Frontal cortex (tissue), 3 donors: ENCODE measurements at regions not wholly inside any gene's neighbourhood (a gene's known extent, or its start where the extent isn't known, plus 50 kb on each side); places are given as distances from the start of the nearest gene placed in this dataset.

Experiments
- DNase-seq, 2 donors: peaks; one replicate each; pipeline ENCODE4 v3.0.0; 2012; ENCODE audit warnings: low spot score in 2 of 2
- FAIRE-seq: peaks from 2 replicates; lab custom pipeline; 2012; peaks lifted over from hg19 to GRCh38; lab: Jason Lieb, UNC
- donor health status: control.
- donor health status: control.
- donor health status: control.

DNA sequence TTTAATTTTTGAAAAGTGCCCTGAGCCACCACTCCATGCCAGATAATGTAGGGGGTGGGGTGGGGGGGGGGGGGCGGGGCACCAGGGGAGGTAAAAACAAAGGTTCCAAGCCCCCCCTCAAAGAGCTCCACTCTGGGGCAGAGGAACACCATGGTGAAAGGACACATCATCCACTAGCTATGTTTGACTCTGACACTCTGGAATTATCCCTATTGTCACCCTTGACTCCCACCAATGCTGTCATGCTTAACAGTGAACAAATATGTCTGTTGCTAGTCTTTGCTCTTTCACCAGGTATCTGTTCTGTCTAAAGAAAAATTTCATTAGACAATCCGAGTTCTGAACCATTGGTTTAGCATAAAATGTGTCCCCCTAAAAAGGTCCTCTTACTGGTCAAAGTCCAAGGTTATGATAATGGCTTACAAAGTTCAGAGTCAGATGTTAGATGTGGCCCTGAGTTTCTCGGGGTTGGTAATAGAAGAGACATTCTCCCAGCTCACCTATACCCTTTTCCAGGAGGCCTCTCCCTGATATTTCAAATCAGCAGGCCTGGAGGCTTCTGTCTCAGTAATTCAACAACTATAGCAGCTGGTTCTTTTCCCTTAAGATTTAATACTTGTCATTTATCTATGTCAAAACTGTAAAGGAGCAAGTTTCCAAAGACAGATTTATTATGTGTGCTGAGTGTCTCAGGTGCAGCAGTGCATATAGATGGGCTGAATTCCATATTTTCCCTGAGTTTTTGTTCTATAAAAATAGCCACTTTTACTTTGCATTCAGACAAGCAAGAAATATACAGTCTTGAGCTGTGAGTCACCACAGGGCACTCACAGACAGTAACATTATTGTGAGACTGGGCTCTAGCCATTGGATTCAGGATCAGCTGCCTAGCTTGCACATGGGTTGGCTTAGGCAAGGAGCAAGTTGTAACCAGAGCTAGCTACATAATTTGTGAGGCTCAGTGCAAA lies 174.1 kb downstream of the CSNK2A3 start:
- FAIRE-seq, result peak; percentile 73
- DNase-seq, result peak; percentile 10 to 67

DNA sequence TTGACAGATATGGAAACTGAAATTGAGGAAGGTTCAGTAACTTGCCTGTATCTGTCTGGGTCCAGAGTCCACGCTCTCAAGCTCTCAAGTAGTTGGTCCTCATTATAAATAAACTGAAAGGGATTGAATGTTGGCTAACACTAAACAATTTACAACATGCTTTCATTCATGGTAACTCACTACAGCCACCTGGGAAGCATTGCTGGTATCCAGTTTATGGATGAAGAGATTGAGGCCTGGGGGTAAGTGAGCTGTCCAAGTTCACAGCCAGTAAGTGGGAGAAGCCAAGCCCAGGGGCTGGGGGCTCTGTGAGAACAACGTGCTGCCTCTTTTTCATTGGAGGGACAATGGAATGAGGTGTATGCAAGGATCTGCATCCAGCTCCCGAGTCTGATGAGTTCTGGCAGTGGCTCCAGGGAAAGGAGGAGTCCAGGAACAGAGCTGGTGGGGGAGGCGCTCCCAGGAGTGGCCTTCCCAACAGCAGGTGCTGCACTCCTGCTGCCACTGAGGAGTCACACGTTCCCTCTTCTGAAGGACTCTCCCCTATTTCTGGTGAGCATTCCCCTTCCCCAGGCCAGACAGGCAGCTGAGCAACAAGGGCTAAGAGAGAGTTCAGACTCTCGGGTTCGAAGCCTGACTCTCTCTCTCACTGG lies 175.8 kb downstream of the CSNK2A3 start:
- no peak for DNase-seq
- FAIRE-seq, result no peak

DNA sequence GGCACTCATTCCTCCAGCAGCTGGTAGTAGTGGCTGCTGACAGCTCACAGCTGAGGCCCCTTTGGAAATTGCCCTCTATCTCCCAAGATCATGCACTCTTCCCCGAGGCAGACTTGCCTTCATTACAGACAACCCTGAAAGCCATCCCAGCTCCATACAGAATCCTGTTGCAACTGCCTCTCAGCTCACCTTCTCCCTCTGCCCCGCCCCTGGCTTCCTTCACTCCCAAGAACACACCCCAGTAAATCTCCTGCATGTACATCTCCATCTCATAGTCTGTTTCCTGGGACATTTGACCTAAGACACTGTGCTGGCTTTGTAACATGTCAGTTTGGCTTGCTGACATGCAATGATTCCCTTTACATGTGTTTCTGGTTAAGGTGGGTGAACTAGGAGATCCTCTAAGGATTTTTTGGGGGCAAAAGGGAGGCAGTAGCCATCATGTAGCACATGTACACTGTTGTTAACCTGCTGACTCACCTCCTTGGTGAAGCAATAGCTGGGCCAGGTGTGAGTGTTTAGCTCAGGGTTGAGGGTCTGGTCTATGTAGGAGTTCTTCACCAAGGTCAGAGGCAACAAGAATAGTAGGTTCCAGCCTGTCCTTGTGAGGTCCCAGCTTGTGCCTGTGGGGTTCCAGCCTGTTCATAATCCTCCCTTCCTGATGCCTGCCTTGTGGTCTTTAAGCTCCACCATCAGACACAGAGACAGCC lies 179.6 kb downstream of the CSNK2A3 start:
- FAIRE-seq (no peak), DNase-seq (no peak)

DNA sequence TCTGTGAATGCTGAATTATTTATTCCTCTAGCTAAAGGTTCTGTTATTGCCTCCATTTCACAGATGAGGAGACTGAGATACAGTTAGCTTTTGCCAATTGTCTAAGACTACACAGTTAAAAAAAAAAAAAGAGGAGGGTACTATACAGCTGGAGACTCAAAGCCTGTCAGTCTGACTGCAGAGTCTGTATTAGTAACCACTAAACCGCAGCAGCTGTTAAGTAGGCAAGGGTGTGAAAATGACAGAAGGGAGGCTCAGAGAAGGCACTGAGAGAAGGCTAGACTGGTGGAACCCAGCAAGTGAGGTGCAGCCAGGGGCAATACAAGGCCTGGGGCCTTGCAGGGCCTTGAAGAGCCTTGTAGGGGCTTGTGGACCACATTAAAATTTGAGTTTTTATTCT lies 181.2 kb downstream of the CSNK2A3 start:
- no peak for FAIRE-seq
- DNase-seq, result no peak

DNA sequence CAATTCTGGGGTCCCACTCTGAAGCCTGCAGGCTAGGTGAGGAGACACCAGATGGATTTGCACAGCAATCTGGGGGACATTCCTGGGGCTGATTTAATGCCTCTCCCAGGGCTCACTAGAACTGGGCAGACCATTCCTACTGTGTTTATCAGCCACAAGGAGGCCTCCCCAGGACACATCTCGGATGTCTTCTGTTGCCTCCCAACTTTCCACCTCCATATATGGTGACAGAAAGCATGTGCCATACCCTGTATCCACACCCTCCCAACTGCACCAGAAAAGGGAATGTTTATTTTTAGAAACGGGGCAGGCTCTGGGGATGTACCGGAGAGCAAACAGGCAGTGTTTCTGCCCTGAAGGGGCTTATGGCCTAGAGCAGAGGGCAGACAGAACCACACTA lies 181.8 kb downstream of the CSNK2A3 start:
- DNase-seq, result no peak
- FAIRE-seq, result no peak

DNA sequence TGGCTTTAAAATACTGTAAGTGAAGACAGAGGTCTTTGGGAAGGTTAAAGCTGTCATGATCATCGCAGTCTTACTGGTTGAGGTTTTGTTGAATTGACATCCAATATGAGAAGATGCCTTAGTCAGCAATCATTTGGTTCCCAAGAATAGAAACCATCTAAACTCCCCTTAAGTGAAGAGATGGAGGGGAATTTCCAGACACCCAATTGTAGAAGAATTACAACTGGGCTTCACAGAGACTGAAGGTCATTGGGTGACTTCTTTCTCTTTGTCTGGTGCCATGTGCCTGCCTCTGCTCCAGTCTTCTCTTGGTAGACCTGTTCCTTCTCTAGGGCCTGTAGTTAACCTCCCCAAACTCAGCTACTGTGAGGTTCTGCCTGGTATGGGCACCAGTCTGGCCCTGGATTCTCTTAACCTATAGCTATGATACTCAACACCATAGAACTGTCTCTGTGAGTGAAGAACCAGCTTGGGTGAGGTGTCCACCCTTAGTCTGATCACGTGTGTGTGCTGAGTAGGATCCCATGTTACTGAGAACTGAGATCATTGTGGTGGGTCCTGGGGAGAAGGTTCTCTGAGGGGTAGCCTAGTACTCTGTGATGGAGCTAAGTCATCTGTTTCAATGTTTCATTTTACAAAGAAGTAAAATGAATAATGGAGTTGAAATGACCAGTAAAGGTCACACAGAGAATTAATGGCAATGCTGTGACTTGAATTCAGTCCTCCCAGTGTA lies 182.5 kb downstream of the CSNK2A3 start:
- DNase-seq (no peak), FAIRE-seq (no peak)

DNA sequence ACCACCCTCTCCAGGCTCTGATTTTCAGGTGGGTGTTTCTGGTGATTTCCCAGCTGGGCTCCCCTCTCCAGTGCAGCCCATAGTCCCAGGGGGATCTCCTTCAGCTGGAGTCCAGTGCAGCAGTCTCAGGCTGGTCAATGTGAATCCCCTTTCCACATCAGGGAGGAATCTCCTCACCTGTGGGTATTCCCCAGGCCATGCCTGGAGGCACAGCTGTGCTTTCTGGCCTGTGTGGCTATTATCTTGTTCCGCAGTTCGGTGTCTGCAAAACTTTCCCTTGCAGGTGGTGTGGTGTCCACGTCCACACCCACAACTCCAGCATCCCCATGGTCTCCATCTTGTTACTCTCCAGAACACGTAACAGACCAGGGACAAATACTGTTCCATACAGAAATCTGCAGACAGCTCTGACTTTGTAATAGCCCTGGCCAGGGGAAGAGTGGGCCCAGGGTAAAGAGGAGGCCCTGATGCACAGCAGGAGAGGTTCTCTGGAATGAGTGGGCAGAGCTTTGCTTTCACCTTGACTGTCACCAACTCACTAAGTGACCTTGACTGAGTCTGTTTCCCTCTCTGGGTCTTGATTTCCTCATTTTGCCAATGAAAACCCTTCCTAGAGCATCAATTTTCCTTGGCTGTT lies 183.2 kb downstream of the CSNK2A3 start:
- no peak for FAIRE-seq
- DNase-seq, result no peak

DNA sequence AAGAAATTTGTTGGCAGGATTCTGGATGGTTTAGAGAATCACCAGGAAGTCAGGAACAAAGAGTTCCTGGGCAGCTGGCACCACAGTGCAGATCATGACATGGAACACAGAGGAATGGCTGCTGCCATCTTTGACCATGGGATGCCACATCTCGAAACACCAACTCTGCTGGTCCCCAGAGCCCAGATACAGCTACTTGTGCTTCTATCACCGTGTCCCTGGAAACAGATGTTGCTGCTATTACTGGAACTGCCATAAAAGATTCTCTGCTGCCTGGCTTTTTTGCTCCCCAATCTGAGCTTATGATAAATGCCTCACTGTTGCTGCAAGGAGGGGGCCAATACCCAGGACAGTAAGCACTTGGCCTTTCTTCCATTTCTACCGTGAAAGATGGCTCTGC lies 185.2 kb downstream of the CSNK2A3 start:
- no peak for FAIRE-seq
- DNase-seq, result no peak

DNA sequence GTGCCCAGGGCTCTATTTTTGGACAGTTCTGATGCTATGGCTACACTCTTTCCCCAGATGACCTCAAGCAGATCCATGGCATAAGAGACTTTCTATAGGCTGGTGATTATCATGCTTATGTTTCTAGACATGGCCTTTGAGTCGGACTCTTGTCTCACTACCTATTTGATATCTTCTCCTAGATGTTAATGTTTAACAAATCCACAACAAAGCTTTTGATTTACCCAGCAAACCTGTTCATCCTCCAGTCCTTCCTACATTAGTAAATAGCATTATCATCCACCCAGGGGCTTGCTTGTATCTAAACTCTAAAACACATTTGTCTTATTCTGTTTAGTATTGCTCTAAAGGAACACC lies 188.7 kb downstream of the CSNK2A3 start:
- no peak for FAIRE-seq
- DNase-seq, result no peak

DNA sequence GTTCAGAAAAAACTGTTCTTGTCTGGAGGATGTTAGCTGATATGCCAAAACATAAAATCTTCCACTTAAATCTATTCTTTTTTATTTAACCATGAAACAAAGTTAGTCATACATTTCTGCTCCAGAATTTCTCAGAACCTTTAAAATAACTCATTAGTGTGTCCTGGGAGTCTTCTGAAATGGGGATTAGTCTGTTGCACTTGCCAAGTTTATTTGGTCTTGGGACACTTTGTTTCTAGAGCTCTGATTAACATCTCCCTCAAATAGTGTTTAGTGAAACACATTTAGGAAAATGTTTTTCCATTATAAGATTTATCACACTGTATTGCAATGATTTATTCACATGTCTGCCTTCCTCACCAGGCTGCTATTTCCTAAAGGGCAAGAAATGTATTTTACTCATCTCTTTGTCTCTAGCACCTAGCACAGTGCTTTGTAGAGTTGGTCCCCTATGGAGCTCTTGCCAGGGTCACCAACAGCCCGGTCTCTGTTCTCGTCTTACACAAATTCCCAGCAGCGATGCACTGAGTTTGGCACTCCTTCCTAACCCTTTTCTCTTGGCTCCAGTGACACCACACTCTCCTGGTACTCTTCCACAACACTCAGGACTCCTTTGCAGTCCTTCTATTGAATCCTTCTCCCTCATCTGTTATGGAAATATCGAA lies 189.2 kb downstream of the CSNK2A3 start:
- DNase-seq, result no peak
- no peak for FAIRE-seq

DNA sequence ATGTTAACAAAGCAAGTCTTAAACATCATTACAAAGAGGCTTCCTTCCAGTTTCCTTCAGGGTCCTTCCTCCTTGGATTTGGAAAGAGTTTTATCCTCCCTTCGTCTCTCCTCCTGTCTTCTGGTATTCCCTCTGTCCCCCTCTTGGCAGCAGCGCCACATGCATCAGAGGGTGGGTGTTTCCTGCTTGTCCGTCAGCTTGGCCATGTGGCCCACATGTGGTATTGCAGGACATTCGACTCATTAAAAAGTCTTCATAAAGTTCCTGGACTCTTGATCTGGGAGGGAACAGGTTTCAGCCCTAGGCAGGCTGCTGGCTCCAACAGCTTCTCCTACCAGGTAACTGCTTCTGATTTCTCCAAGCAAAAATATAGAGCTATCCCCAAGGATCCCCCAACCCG lies 189.8 kb downstream of the CSNK2A3 start:
- FAIRE-seq, result no peak

DNA sequence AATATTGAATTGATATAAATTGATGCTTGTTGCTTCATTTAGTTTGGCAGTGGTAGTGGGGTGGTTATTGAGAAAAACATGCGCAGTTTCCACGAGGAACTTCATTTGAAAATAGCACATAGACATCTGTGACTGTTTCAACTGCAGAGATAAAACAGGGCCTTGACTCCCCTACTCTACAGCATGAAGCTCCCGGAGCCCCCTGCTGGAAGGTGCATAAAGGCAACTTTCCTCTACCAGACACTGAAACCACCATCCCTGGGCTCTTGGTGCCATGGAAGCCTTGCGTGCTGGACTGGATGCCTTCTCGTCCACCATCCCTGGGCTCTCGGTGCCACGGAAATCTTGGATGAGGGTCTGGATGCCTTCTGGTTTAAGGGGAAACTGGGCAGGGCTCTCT lies 195.9 kb downstream of the CSNK2A3 start:
- DNase-seq (no peak), FAIRE-seq (no peak)

More for the DNA sequence above, 189.8 kb downstream of the CSNK2A3 start:
- DNase-seq, result no peak

DNA sequence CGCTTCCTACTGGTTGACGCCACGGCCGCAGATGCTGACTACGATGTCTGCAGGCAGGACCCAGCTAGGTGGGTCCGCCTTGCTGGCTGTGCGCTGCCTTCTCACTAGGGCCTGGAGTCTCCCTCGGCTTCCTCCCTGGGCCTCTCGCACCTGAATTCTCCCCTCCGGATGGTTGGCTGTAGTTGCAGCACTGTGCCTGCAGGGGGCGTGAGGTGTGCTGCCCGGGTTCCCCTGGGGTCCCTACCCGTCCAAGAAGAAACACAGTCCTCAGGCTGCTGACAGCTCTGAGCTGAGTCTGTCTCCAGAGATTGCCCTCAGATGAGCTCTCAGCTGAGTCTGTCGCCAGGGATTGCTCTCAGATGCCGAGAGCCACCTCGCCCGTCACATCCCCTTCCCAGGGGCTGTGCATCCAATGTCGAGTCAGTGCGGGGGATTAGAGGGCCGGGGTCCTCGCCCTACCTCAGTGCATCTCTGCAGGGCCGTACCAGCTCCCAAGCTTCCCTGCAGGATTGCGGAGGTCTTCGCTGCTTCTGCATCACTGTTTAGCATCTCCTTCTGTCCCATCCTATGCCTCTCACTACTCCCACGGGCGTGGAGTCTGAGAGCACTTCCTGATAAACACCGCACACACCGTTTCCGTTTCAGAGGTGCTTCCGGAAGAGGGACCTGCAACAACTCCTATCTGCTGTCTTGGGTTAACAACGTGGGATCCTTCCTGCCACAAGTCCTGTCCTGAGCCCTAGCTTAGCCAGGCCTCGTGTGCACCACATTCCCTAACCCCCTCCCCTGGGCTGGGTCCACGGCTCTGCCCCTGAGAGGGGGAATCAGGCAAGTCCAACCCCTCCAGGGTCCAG lies 196.9 kb downstream of the CSNK2A3 start:
- DNase-seq (no peak), FAIRE-seq (no peak)

DNA sequence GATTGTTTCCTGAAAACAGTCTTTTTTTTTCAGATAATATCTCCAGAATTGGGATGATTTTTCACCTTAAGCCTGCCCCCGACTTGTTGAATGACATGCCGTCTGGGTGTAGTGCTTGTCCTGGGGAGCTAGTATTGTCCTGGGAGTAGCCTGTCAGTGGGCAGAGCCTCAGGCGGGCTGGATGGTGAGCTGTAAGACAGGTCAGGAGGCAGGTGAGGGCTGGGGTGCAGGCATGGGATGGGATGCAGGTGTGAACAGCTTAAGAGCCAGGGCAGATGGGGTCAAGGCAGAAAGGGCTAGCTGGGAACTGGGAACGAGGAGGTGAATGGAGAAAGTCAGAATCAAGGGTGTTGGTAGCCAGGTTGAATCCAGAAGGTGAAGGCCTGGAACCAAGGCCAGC lies 200.2 kb downstream of the CSNK2A3 start:
- DNase-seq, result no peak

DNA sequence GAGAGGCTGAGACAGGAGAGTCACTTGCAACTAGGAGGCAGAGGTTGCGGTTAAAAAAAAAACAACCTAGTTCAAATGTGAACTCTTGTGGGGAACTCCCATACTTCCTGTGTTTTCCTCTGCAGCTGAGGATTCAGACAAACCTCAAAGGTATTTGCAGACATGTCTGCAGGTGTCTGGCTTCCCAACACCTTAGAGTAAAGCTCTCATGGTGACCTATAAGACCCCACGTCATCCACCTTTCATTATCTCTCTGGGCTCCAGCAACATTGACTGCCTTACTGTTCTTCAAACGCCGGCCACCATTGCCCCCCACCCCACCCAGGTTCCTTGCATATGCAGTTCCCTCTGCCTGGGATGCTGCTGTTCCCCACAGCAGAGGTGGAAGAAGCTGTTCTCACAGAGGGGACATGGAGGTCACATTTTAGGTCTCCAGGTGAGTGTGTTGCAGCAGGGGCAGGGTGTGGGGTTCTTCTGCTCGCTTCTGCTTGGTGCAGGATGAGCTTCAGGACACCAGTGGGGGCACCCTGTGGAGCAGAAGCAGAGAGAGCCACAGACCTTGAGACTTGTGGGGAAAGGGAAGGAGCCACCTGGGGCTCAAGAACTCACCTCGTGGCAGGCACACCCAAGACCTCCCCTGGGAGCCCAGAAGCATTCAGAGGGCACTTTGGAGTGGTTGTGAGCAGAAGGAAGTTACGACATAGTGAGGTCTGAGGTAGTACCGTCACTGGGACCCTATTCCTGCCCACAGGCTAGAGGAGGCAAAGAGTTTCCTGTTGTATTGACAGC lies 203.2 kb downstream of the CSNK2A3 start:
- FAIRE-seq, result no peak
- no peak for DNase-seq

More for the DNA sequence above, 200.2 kb downstream of the CSNK2A3 start:
- FAIRE-seq, result no peak

DNA sequence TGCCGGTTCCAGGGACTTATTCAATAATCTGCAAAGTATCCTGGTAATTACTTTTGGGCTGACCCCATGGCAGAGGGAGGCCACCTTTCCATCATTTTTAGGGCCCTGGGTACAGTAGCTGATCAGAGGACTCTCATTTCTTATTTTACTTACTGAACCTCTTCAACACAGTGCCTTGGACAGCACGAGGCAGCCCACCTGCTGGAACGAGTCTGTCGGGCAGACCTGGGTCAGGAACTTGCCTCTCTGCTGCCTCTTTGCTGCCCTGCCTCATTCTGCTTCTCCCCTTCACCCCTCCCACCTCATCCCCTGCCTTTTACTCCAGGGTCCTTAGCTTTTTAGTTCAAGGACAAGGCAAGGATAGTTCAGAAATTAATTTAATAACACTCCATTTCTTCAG lies 204.5 kb downstream of the CSNK2A3 start:
- no peak for FAIRE-seq
- DNase-seq, result no peak

DNA sequence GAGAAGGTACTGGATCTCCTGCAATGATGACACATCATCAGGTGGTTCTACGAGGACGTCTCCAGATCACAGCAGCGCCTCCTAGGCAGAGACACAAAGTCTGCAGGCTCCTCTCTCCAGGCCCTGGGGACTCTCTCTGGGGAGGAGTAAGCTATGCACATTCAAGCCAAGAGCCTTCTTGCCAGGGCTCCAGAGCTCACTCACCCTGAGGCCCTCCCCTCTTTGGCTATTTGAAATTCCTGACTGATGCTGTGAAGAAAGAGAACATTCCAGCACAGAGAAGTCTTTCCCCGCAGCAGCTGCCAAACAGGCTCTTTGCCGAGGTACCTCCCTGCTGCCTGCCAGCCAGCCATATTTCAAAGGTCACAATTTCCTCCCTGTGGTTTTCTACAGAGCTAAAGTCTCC lies 204.9 kb downstream of the CSNK2A3 start:
- DNase-seq, result peak; percentile 11 to 44

More for the DNA sequence above, 204.9 kb downstream of the CSNK2A3 start:
- FAIRE-seq, result no peak
